H1 (cell line): ENCODE measurements at regions not wholly inside any gene's neighbourhood (a gene's known extent, or its start where the extent isn't known, plus 50 kb on each side); places are given as distances from the start of the nearest gene placed in this dataset.

ENCODE experiments used
- CTCF ChIA-PET: fragments of 300-600 bp; sonication (Branson Sonifier 250); formaldehyde crosslinking; loops from one replicate; lab custom pipeline; 2021; ENCODE audit not compliant: partially characterized antibody; lab: Charles Lee
- POLR2A ChIA-PET: fragments of 300-600 bp; sonication (Branson Sonifier 250); formaldehyde crosslinking; loops from one replicate; lab custom pipeline; 2021; ENCODE audit warnings: inconsistent platforms; ENCODE audit not compliant: partially characterized antibody; lab: Charles Lee
- DNase-seq, 2 experiments: peaks; one replicate each; pipeline versions ENCODE4 v3.0.0 to v3.0.0-alpha.2; 2010 to 2022; ENCODE audit warnings: low spot score in 2 of 2, low read depth in 1 of 2, mixed read lengths in 1 of 2
- FAIRE-seq: peaks from 2 replicates; lab custom pipeline; 2011; peaks lifted over from hg19 to GRCh38; lab: Jason Lieb, UNC
- H2AFZ ChIP-seq: 2 replicates; pipeline ENCODE4 v1.8.1; 2012; ENCODE audit warnings: low read length, inconsistent platforms
- H2AK5ac ChIP-seq: 2 replicates; pipeline ENCODE4 v1.6.1; 2013; ENCODE audit warnings: low read depth, low read length
- H2BK120ac ChIP-seq: replicated peaks from 2 replicates; pipeline ENCODE3; 2013; ENCODE audit warnings: low read depth, low read length, inconsistent platforms
- H2BK12ac ChIP-seq: 2 replicates; pipeline ENCODE4 v1.6.1; 2013; ENCODE audit warnings: low read depth, low read length
- H2BK15ac ChIP-seq: 2 replicates; pipeline ENCODE4 v1.6.1; 2013; ENCODE audit warnings: low read length
- H2BK20ac ChIP-seq: 2 replicates; pipeline ENCODE4 v1.6.1; 2013; ENCODE audit warnings: low read length
- H2BK5ac ChIP-seq: 2 replicates; pipeline ENCODE4 v1.6.1; 2013; ENCODE audit warnings: low read depth, low read length
- H3K14ac ChIP-seq: 2 replicates; pipeline ENCODE4 v1.6.1; 2013; ENCODE audit warnings: inconsistent platforms; ENCODE audit not compliant: insufficient read length
- H3K18ac ChIP-seq: 2 replicates; pipeline ENCODE4 v1.6.1; 2013; ENCODE audit warnings: low read length; ENCODE audit errors: extremely low read depth
- H3K23ac ChIP-seq: 2 replicates; pipeline ENCODE4 v1.6.1; 2013; ENCODE audit warnings: inconsistent platforms; ENCODE audit not compliant: insufficient read length
- H3K23me2 ChIP-seq: 2 replicates; pipeline ENCODE4 v1.6.1; 2013; ENCODE audit warnings: low read depth, low read length
- H3K27ac ChIP-seq: 2 replicates; pipeline ENCODE4 v1.6.1; 2011; ENCODE audit warnings: low read depth, low read length, inconsistent platforms
- H3K27me3 ChIP-seq, 4 experiments: replicated peaks in 1 of 4; 1 replicate in 1 of 4; 2 replicates in 3 of 4; pipeline versions ENCODE4 v1.6.1 to v1.8.1; 2011 to 2013; ENCODE audit warnings: low read length in 3 of 4, mild to moderate bottlenecking in 3 of 4, inconsistent platforms in 2 of 4, mixed read lengths in 2 of 4, moderate library complexity in 1 of 4; ENCODE audit not compliant: control insufficient read depth in 3 of 4, insufficient read depth in 3 of 4; ENCODE audit errors: extremely low read depth in 1 of 4
- H3K36me3 ChIP-seq, 4 experiments: 2 replicates each; pipeline versions ENCODE4 v1.6.1 to v1.8.1; 2011 to 2013; ENCODE audit warnings: mild to moderate bottlenecking in 4 of 4, low read length in 3 of 4, moderate library complexity in 2 of 4, control low read depth in 1 of 4, inconsistent platforms in 1 of 4; ENCODE audit not compliant: insufficient read depth in 4 of 4, control insufficient read depth in 2 of 4
- H3K4ac ChIP-seq: replicated peaks from 2 replicates; pipeline ENCODE3; 2013; ENCODE audit warnings: low read length, low read depth, mixed read lengths, inconsistent platforms; ENCODE audit not compliant: insufficient read length
- H3K4me1 ChIP-seq, 4 experiments: replicated peaks in 1 of 4; 1 replicate in 1 of 4; 2 replicates in 3 of 4; pipeline versions ENCODE4 v1.6.1 to v1.8.1; 2011 to 2013; ENCODE audit warnings: low read length in 3 of 4, inconsistent platforms in 2 of 4, mixed read lengths in 1 of 4; ENCODE audit not compliant: insufficient read depth in 4 of 4, control insufficient read depth in 3 of 4
- H3K4me2 ChIP-seq, 2 experiments: 2 replicates each; pipeline versions ENCODE4 v1.6.1 to v1.8.1; 2011 to 2013; ENCODE audit warnings: low read depth in 2 of 2, low read length in 2 of 2, control low read depth in 1 of 2, inconsistent platforms in 1 of 2, mild to moderate bottlenecking in 1 of 2; ENCODE audit not compliant: insufficient read depth in 1 of 2
- H3K4me3 ChIP-seq, 4 experiments: fragments of 200-600, 300-600 bp in 1 of 4; sonication (generic), shearing (Covaris generic), sonication (Bioruptor Twin) in 1 of 4; 2 replicates each; pipeline versions ENCODE4 v1.5.1 to v1.8.1; 2011 to 2016; ENCODE audit warnings: low read length in 4 of 4, low read depth in 3 of 4, control low read depth in 2 of 4, inconsistent platforms in 2 of 4, mild to moderate bottlenecking in 2 of 4, mixed read lengths in 1 of 4, moderate library complexity in 1 of 4; ENCODE audit not compliant: insufficient read depth in 2 of 4; ENCODE audit errors: extremely low read depth in 1 of 4
- H3K56ac ChIP-seq: replicated peaks from 2 replicates; pipeline ENCODE3; 2013; ENCODE audit warnings: low read depth, mild to moderate bottlenecking, mixed read lengths, low read length, inconsistent platforms; ENCODE audit not compliant: insufficient read length
- H3K79me1 ChIP-seq: 2 replicates; pipeline ENCODE4 v1.6.1; 2013; ENCODE audit warnings: low read depth, low read length, control low read depth
- H3K79me2 ChIP-seq, 2 experiments: 2 replicates each; pipeline versions ENCODE4 v1.6.1 to v1.8.1; 2012 to 2013; ENCODE audit warnings: low read length in 2 of 2, mild to moderate bottlenecking in 2 of 2, inconsistent platforms in 1 of 2; ENCODE audit not compliant: insufficient read depth in 2 of 2, control insufficient read depth in 1 of 2
- H3K9ac ChIP-seq, 4 experiments: replicated peaks in 1 of 4; 1 replicate in 1 of 4; 2 replicates in 3 of 4; pipeline versions ENCODE4 v1.6.1 to v1.8.1; 2011 to 2013; ENCODE audit warnings: low read depth in 3 of 4, low read length in 3 of 4, control low read depth in 2 of 4, mild to moderate bottlenecking in 2 of 4, moderate library complexity in 2 of 4, inconsistent platforms in 1 of 4; ENCODE audit errors: extremely low read depth in 1 of 4
- H3K9me3 ChIP-seq, 2 experiments: 2 replicates each; pipeline versions ENCODE4 v1.6.1 to v1.8.1; 2012 to 2013; ENCODE audit warnings: mild to moderate bottlenecking in 2 of 2, moderate library complexity in 2 of 2, control low read depth in 1 of 2, inconsistent platforms in 1 of 2, low read depth in 1 of 2, low read length in 1 of 2, mixed read lengths in 1 of 2; ENCODE audit not compliant: insufficient read depth in 2 of 2
- H4K20me1 ChIP-seq, 2 experiments: replicated peaks in 1 of 2; 2 replicates each; pipeline versions ENCODE3 to v1.8.1; 2011 to 2013; ENCODE audit warnings: inconsistent platforms in 2 of 2, low read length in 2 of 2, mild to moderate bottlenecking in 1 of 2; ENCODE audit not compliant: insufficient read depth in 2 of 2, control insufficient read depth in 1 of 2
- H4K5ac ChIP-seq: 2 replicates; pipeline ENCODE4 v1.6.1; 2013; ENCODE audit warnings: low read length, low read depth, mixed read lengths, inconsistent platforms; ENCODE audit not compliant: insufficient read length
- H4K8ac ChIP-seq: 2 replicates; pipeline ENCODE4 v1.8.0; 2013; ENCODE audit warnings: mild to moderate bottlenecking, moderate library complexity, low read length, inconsistent platforms; ENCODE audit not compliant: insufficient read depth; ENCODE audit errors: extremely low read depth
- H4K91ac ChIP-seq: replicated peaks from 2 replicates; pipeline ENCODE3; 2013; ENCODE audit warnings: low read length, mixed read lengths, inconsistent platforms; ENCODE audit not compliant: insufficient read length
- BCL11A ChIP-seq, 2 experiments: IDR thresholded peaks; one replicate each; pipeline ENCODE4 v1.6.1; 2011; ENCODE audit warnings: low read depth in 2 of 2, low read length in 2 of 2, mild to moderate bottlenecking in 2 of 2
- E2F6 ChIP-seq: IDR thresholded peaks from 2 replicates; pipeline ENCODE4 v1.6.1; 2012; ENCODE audit warnings: inconsistent platforms
- FOSL1 ChIP-seq: IDR thresholded peaks from 2 replicates; pipeline ENCODE4 v1.6.1; 2011; ENCODE audit warnings: mild to moderate bottlenecking, low read depth, low read length, moderate library complexity; ENCODE audit not compliant: insufficient read depth
- RFX5 ChIP-seq: IDR thresholded peaks from 2 replicates; pipeline ENCODE4 v1.6.1; 2011; ENCODE audit warnings: low read depth, low read length, improper control_type of control experiment, borderline replicate concordance
- SIX5 ChIP-seq: IDR thresholded peaks from 2 replicates; pipeline ENCODE4 v1.6.1; 2011; ENCODE audit warnings: mild to moderate bottlenecking, low read depth, low read length
- WGBS, 2 experiments: shearing (Covaris generic) in 1 of 2; methylation state at CpG; one replicate each; pipeline versions ENCODE4 v1.1.6 to v1.1.7; 2013 to 2015; ENCODE audit warnings: low lambda C conversion rate in 2 of 2, mixed read lengths in 2 of 2, inconsistent platforms in 1 of 2, low coverage in 1 of 2, missing lambda C conversion rate in 1 of 2; ENCODE audit not compliant: insufficient replicate concordance in 2 of 2, insufficient coverage in 1 of 2, insufficient read length in 1 of 2; ENCODE audit errors: extremely low coverage in 1 of 2, missing lambda C conversion rate in 1 of 2; 5-methylcytosine and 5-hydroxymethylcytosine counted together

GRCh38 chr5:163758283-163758711, 252.9 kb downstream of the MAT2B start:
- DNase-seq, result no peak
- Histone ChIP-seq H3K27me3 (no peaks in the 10 kb centered on the region), H3K4me2 (no peak overlapping the region), H4K20me1 (no peaks in the 10 kb centered on the region), H2BK5ac (no peak overlapping the region), H3K18ac (no peak overlapping the region), H3K23me2 (no peaks in the 10 kb centered on the region), H3K4me3 (no peak overlapping the region), H4K5ac (no peak overlapping the region), H2BK120ac (no peak overlapping the region), H3K56ac (no peak overlapping the region), H3K9ac (no peak overlapping the region), H3K4ac (no peak overlapping the region), H2BK20ac (no peak overlapping the region), H3K27ac (no peak overlapping the region), H3K14ac (no peak overlapping the region), H3K36me3 (no peaks in the 10 kb centered on the region), H2AK5ac (no peak overlapping the region), H3K23ac (no peak overlapping the region), H3K4me1 (no peaks in the 10 kb centered on the region), H3K9me3 (no peaks in the 10 kb centered on the region), H2BK15ac (no peak overlapping the region), H2AFZ (no peak overlapping the region), H2BK12ac (no peak overlapping the region), H3K79me1 (no peaks in the 10 kb centered on the region), H3K79me2 (no peaks in the 10 kb centered on the region), H4K8ac (no peak overlapping the region), H4K91ac (no peak overlapping the region)
- ChIA-PET CTCF (interaction anchor here (1.5 kb wide), 1 partner anchor 10 kb away, joined by 3 read pairs; no protein-coding TSS in a partner anchor), POLR2A (no interaction called here)
- WGBS, 2 experiments, result 88% methylated on average over 2 of the region's 2 CpGs; no CpG with 5 or more reads in 1 of the 2 experiments
- TF ChIP-seq FOSL1 (no peak), E2F6 (no peak), RFX5 (no peak), SIX5 (no peak), BCL11A (IDR thresholded peaks at IDR 0.05; ENCODE audit: low read depth in 2 of 2, low read length in 2 of 2) (no peak)
- FAIRE-seq, result no peak
